SK-N-SH (cell line): ENCODE measurements at regions not wholly inside any gene's neighbourhood (a gene's known extent, or its start where the extent isn't known, plus 50 kb on each side); places are given as distances from the start of the nearest gene placed in this dataset.

Experiments
- CTCF ChIA-PET: fragments of 300-600, 350-600 bp; formaldehyde crosslinking; extraction: SDS; loops from one replicate; lab custom pipeline; 2021; lab: Yijun Ruan, JAX
- POLR2A ChIA-PET: fragments of 350-600 bp; sonication (Branson Sonifier 250); formaldehyde crosslinking; extraction: SDS; loops from one replicate; lab custom pipeline; 2020; ENCODE audit warnings: antibody characterized with exemption, inconsistent platforms; lab: Yijun Ruan, JAX
- DNase-seq: peaks from one replicate; pipeline ENCODE4 v3.0.0; 2012
- H2AFZ ChIP-seq: fragments of 200-600 bp; sonication (generic); 2 replicates; pipeline ENCODE4 v1.8.1; 2016; ENCODE audit warnings: antibody characterized with exemption, mild to moderate bottlenecking, low read depth
- H3F3A ChIP-seq: fragments of 200-600 bp; sonication (generic); replicated peaks from 2 replicates; pipeline ENCODE3; 2016; ENCODE audit warnings: antibody characterized with exemption, mild to moderate bottlenecking; ENCODE audit not compliant: insufficient read depth
- H3K27ac ChIP-seq, 2 experiments: fragments of 200-500 bp in 1 of 2; fragments of 200-600 bp in 1 of 2; sonication (Bioruptor generic) in 1 of 2; sonication (generic), shearing (Covaris generic) in 1 of 2; 2 replicates each; pipeline versions ENCODE4 v1.5.1 to v1.6.1; 2014 to 2016; ENCODE audit warnings: low read depth in 2 of 2, inconsistent platforms in 1 of 2, low read length in 1 of 2, mild to moderate bottlenecking in 1 of 2, mixed read lengths in 1 of 2
- H3K27me3 ChIP-seq: fragments of 200-600 bp; sonication (generic), shearing (Covaris generic); 2 replicates; pipeline ENCODE4 v1.6.1; 2016; ENCODE audit warnings: mixed run types; ENCODE audit not compliant: insufficient read depth
- H3K36me3 ChIP-seq, 2 experiments: fragments of 200-500 bp in 1 of 2; fragments of 200-600 bp in 1 of 2; sonication (Bioruptor generic) in 1 of 2; sonication (generic) in 1 of 2; replicated peaks in 1 of 2; 2 replicates each; pipeline versions ENCODE3 to v1.5.1; 2014 to 2016; ENCODE audit warnings: low read length in 1 of 2, mild to moderate bottlenecking in 1 of 2; ENCODE audit not compliant: insufficient read depth in 2 of 2, control insufficient read depth in 1 of 2
- H3K4me1 ChIP-seq, 2 experiments: fragments of 200-500 bp in 1 of 2; fragments of 200-600 bp in 1 of 2; sonication (Bioruptor generic) in 1 of 2; sonication (generic), shearing (Covaris generic) in 1 of 2; 2 replicates each; pipeline versions ENCODE4 v1.5.1 to v1.6.1; 2014 to 2016; ENCODE audit warnings: low read depth in 1 of 2, low read length in 1 of 2, mixed run types in 1 of 2; ENCODE audit not compliant: insufficient read depth in 2 of 2, control insufficient read depth in 1 of 2
- H3K4me2 ChIP-seq: fragments of 200-600 bp; sonication (generic), shearing (Covaris generic); 2 replicates; pipeline ENCODE4 v1.6.1; 2017; ENCODE audit warnings: mixed run types
- H3K4me3 ChIP-seq, 2 experiments: fragments of 200-500 bp in 1 of 2; fragments of 200-600 bp in 1 of 2; sonication (Bioruptor generic) in 1 of 2; sonication (generic), shearing (Covaris generic) in 1 of 2; 2 replicates each; pipeline versions ENCODE4 v1.5.1 to v1.8.1; 2014 to 2016; ENCODE audit warnings: low read depth in 2 of 2, inconsistent platforms in 1 of 2, low read length in 1 of 2, mild to moderate bottlenecking in 1 of 2, mixed read lengths in 1 of 2, moderate library complexity in 1 of 2
- H3K79me2 ChIP-seq: fragments of 200-600 bp; sonication (generic); 2 replicates; pipeline ENCODE4 v1.8.1; 2017; ENCODE audit warnings: mild to moderate bottlenecking; ENCODE audit not compliant: insufficient read depth
- H3K9ac ChIP-seq: fragments of 200-600 bp; sonication (generic); 2 replicates; pipeline ENCODE4 v1.6.1; 2017; ENCODE audit warnings: mixed run types
- H3K9me2 ChIP-seq: fragments of 200-600 bp; sonication (generic); 2 replicates; pipeline ENCODE4 v1.6.1; 2017; ENCODE audit warnings: mixed run types
- H3K9me3 ChIP-seq: fragments of 200-600 bp; sonication (generic); 2 replicates; pipeline ENCODE4 v1.6.1; 2017; ENCODE audit warnings: mixed run types, mild to moderate bottlenecking, moderate library complexity
- H4K20me1 ChIP-seq: fragments of 200-600 bp; sonication (generic); 2 replicates; pipeline ENCODE4 v1.6.1; 2017; ENCODE audit warnings: mild to moderate bottlenecking, mixed run types; ENCODE audit not compliant: insufficient read depth
- CHD2 ChIP-seq: fragments of 150-350 bp; IDR thresholded peaks from 2 replicates; pipeline ENCODE4 v1.6.1; 2018; ENCODE audit warnings: low read length; ENCODE audit not compliant: partially characterized antibody
- CTCF ChIP-seq: fragments of 200-600 bp; sonication (generic); IDR thresholded peaks from 2 replicates; pipeline ENCODE4 v1.6.1; 2017; ENCODE audit warnings: antibody characterized with exemption, mild to moderate bottlenecking, moderate library complexity
- ELF1 ChIP-seq: IDR thresholded peaks from 2 replicates; pipeline ENCODE4 v1.4.0; 2012
- FOSL2 ChIP-seq: IDR thresholded peaks from 2 replicates; pipeline ENCODE4 v1.4.0; 2012; ENCODE audit warnings: low read depth, mild to moderate bottlenecking, moderate library complexity, borderline replicate concordance
- FOXJ3 ChIP-seq: sonication (generic); formaldehyde crosslinking; IDR thresholded peaks from 2 replicates; pipeline ENCODE4 v1.5.1; 2020; ENCODE audit warnings: mild to moderate bottlenecking, missing genetic modification reagents
- IRF3 ChIP-seq: fragments of 150-350 bp; IDR thresholded peaks from 2 replicates; pipeline ENCODE4 v1.6.1; 2016; ENCODE audit warnings: mild to moderate bottlenecking, low read depth, low read length
- MEF2A ChIP-seq: IDR thresholded peaks from 2 replicates; pipeline ENCODE4 v1.4.0; 2012; ENCODE audit warnings: low read depth, borderline replicate concordance
- NFIC ChIP-seq: IDR thresholded peaks from 2 replicates; pipeline ENCODE4 v1.4.0; 2012; ENCODE audit warnings: borderline replicate concordance
- NRF1 ChIP-seq: IDR thresholded peaks from 2 replicates; pipeline ENCODE4 v1.6.1; 2012; ENCODE audit warnings: low read depth, mild to moderate bottlenecking, low read length
- PBX3 ChIP-seq: IDR thresholded peaks from 2 replicates; pipeline ENCODE4; 2012
- RAD21 ChIP-seq: IDR thresholded peaks from 2 replicates; pipeline ENCODE4 v1.6.1; 2012; ENCODE audit warnings: mild to moderate bottlenecking, low read length
- RCOR1 ChIP-seq: fragments of 150-350 bp; IDR thresholded peaks from 2 replicates; pipeline ENCODE4 v1.6.1; 2017; ENCODE audit warnings: antibody characterized with exemption, low read length
- RXRA ChIP-seq: IDR thresholded peaks from 2 replicates; pipeline ENCODE4 v1.4.0; 2012; ENCODE audit warnings: low read depth, mild to moderate bottlenecking, borderline replicate concordance
- SIN3A ChIP-seq: IDR thresholded peaks from 2 replicates; pipeline ENCODE4 v1.6.1; 2012; ENCODE audit warnings: low read depth, mild to moderate bottlenecking, low read length, moderate library complexity, borderline replicate concordance
- TAF1 ChIP-seq: IDR thresholded peaks from 2 replicates; pipeline ENCODE4 v1.6.1; 2012; ENCODE audit warnings: low read depth, mild to moderate bottlenecking, low read length, moderate library complexity, borderline replicate concordance
- USF1 ChIP-seq: IDR thresholded peaks from 2 replicates; pipeline ENCODE4 v1.4.0; 2012; ENCODE audit warnings: low read depth, borderline replicate concordance
- YY1 ChIP-seq: IDR thresholded peaks from 2 replicates; pipeline ENCODE4 v1.4.0; 2012; ENCODE audit warnings: low read depth, mild to moderate bottlenecking
- ZBTB33 ChIP-seq: IDR thresholded peaks from 2 replicates; pipeline ENCODE4 v1.4.0; 2012; ENCODE audit warnings: low read depth, borderline replicate concordance

GRCh38 chr5:143687604-143688003, 124.4 kb upstream of the HMHB1 start:
- ChIA-PET POLR2A (no interaction called here), CTCF (no interaction called here)
- Histone ChIP-seq H4K20me1 (no peaks in the 10 kb centered on the region), H3K4me2 (no peak overlapping the region), H3F3A (no peaks in the 10 kb centered on the region), H3K27ac (no peak overlapping the region), H3K36me3 (no peaks in the 10 kb centered on the region), H3K9ac (no peak overlapping the region), H3K9me2 (0 out of 2 replicates have a peak, but pooled peaks cover 3% of the 10 kb centered on the region), H3K9me3 (0 out of 2 replicates have a peak, but pooled peaks cover 3% of the 10 kb centered on the region), H3K4me3 (no peak overlapping the region), H3K79me2 (no peaks in the 10 kb centered on the region), H3K4me1 (peaks cover 0 to 5% of the 10 kb centered on the region in 2 experiments; a peak in 1 of 4 replicates), H3K27me3 (no peaks in the 10 kb centered on the region), H2AFZ (no peak overlapping the region)
- TF ChIP-seq TAF1 = no peak
- no peak for TF ChIP-seq RAD21
- no peak for TF ChIP-seq NRF1
- no peak for TF ChIP-seq CTCF
- no peak for TF ChIP-seq NFIC
- no peak for TF ChIP-seq FOXJ3 (CRISPR knock-in tag)
- TF ChIP-seq FOSL2 = no peak
- no peak for TF ChIP-seq ZBTB33
- no peak for TF ChIP-seq ELF1
- no peak for TF ChIP-seq PBX3
- no peak for TF ChIP-seq USF1
- TF ChIP-seq RCOR1 = no peak
- TF ChIP-seq MEF2A = no peak
- TF ChIP-seq SIN3A = no peak
- TF ChIP-seq IRF3 = no peak
- no peak for TF ChIP-seq RXRA
- TF ChIP-seq CHD2 = no peak
- no peak for TF ChIP-seq YY1
- no peak for DNase-seq
